NCI-H2196 treated with DMSO at 0.1 percent for 48 hours (cell line): ENCODE measurements at regions not wholly inside any gene's neighbourhood (a gene's known extent, or its start where the extent isn't known, plus 50 kb on each side); places are given as distances from the start of the nearest gene placed in this dataset.
"Not testable (repeated sequence)": the region's sequence is repeated elsewhere in the genome, so short reads cannot be mapped to it uniquely, and the experiment has no call there.

Experiments
- DNase-seq: peaks from one replicate; lab custom pipeline; 2025; ENCODE audit not compliant: unreplicated experiment; lab: John Stamatoyannopoulos, UW

DNA sequence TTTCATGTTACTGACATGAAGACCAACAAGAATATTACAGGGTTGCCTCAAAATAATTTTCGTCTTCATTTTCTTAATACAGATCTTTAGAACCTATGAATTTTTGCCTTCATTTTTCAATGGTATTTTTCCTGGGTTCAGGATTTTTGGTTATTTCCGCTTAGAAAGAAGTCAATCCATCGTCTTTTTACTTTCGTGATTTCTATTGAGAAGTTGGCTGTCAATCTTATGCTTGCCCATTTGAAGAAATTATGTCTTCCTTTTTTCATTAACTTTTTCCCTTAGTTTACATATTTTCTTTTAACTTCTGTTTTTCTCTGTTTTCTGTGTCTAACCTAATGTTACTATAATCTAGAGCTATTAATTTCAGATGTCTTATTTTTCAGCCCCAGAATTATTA lies 868.9 kb upstream of the SLC10A2 start:
- no peak for DNase-seq

DNA sequence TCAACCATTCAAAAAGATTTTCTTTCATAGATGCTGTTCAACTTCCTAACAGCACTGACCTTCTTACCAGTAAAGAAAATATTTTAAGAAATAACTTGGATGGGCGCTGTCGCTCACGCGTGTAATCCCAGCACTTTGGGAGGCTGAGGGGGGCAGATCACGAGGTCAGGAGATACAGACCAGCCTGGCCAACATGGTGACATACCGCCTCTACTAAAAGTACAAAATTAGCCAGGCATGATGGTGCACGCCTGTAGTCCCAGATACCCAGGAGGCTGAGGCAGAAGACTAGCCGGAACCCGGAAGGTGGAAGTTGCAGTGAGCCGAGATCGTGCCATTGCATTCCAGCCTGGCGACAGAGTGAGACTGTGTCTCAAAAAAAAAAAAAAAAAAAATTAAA lies 865.7 kb upstream of the SLC10A2 start:
- no peak for DNase-seq

DNA sequence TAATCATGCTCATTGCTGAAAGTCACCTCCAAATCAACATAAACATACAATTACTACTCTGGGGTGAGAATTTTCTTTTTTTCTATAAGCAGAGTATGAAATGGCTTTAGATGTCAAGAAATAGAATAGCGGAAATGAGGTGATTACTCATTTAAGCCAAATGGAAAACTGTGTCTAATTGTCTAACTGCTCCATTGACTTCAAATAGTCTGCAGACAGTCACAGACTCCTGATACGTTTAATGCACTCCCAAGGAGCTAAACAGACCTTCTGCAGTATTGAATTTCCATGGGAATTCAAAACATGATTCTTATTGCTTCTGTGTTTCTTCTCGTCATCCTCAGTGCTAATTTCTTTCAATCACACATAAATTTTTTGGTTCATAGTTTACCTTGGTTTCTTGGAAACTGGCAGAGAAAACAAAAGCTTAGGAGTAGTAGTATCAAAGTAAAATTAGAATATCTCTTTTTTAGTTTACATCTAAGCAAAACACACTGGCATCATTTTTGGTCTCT lies 865.2 kb upstream of the SLC10A2 start:
- DNase-seq, result no peak

DNA sequence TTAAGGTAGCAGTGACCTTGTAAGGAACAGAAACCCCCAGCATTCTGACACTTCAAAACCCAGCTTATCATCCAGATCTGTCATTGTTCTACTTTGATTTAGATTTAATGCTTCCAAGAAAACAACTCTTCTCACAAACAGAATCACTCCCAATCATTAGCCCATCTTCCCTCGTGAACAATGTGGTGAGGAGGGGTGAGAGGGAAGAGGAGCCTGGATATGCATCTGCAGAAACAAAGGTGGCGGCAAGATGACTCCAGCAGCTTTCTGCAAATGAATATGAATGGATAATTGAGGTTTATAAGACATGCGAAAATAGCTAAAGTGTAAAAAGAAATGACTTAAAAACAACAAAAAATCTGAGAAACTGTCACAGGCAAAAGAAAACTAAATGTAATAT lies 859.9 kb upstream of the SLC10A2 start:
- no peak for DNase-seq

DNA sequence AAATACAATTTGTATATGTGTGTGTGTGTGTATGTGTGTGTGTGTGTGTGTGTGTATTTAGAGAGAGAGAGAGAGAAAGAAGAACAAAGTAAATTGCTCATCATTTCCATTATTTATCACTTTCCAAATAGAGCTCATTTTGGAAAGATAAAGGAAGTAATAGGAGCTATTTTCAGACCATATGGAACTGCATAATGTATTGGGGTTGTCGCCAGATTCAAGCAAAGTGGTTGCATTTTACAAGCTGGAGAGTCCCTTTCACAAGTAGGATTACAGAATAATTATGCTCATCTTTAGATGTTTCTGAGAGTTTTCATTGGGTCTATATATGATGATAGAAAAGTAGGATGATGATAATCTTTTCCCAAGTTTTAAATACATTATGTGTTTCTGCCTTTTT lies 842.7 kb upstream of the SLC10A2 start:
- DNase-seq, result no peak

DNA sequence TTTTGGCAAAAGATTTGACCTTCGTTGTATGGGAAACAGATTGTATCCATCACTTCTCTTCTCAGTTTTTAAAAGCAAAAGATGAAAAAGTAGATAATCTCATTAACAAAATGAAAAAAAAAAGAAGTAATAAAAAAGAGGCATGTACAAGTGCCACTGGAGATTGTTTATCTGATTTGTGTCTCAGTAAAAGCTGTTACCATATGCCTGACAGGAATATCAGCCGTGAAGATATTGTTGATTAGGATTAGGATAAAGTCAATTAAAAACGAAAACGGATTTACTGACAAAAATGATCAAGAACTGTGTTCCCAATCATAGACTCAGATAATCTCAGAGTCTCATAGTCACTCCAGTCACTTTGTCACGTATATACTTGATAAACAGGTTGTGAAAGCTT lies 842.1 kb upstream of the SLC10A2 start:
- DNase-seq, result no peak

DNA sequence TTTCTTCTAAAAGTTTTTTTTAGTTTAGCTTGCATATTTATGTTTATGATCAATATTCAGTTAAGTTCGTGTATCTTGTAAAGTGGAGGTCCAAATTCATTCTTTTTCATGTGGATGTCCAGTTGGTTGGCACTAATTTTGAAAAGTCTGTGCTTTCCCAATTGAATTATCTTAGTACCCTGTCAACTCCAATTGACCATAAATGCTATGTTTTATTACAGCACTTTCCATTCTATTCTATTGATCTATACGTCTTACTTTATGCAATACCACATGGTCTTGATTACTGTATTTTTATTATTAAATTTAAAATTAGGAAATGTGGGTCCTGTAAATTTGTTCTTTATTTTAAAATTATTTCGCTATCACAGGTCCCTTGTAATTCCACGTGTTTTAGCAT lies 837.6 kb upstream of the SLC10A2 start:
- DNase-seq, result no peak

DNA sequence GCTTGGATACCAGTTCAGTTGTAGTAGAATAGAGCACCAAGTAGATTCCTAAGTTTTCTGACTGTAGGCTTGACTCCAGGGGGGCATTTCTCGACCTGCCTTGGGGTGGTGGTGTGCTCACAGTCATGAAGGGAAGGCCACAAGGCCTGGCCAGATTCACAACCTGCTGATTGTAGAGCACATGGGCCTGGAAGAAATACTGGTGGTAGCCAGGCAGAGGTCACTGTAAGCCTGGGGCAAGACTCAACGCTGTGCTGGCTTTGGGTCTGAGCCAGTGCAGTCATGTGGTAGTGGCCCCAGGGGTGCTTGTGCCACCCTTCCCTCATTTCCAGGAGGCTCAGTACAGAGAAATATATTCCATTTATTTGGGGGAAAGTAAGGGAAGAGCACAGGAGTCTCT lies 832.3 kb upstream of the SLC10A2 start:
- DNase-seq, result no peak

DNA sequence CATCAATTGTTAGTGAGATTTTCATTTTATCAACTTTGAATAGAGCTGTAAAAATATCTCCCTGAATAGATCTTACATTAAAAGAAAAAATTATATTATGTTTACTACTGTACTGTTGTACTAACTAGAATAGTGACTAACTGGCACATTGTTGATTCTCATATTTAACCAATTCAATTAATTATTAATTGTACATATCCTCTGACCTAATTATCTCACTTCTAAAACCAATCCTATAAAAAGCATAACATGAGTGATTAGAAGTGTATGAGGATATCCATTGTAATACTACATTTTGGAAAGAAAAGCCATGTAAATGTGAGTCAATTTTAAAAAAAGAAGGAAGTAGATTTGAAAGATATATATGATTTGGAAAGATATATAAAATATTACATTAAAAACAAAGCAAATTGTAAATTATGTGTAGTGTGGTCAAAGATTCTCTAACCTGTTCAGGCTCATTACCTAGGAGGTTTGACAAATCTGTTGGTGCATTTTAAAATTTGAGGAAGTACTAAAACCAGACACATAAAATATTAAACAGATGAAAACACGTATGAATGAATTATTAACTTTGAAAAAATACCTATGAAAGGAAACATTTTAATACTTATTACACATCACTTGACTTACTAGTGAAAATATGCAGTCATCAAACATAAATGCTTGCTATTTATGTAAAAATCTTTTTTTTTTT lies 829.8 kb upstream of the SLC10A2 start:
- DNase-seq, result no peak

DNA sequence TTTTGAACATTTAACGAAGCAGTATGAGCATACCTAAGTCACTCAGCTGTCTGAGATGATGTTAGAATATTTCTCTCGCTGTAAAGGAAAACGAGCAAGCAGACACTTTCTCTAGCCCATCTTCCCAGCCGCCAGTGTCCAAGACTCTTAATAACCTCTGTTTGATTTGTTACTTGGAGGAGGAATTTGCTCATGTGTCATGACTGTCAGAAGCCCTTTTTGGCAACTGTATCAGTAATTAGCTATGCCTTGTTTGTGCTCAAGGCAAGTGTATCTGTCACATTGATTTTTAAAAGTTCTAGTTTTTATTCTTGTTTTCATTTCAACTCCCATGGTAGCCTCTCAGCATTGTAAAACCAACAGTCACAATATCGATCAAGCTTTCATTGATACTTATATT lies 828.4 kb upstream of the SLC10A2 start:
- no peak for DNase-seq

DNA sequence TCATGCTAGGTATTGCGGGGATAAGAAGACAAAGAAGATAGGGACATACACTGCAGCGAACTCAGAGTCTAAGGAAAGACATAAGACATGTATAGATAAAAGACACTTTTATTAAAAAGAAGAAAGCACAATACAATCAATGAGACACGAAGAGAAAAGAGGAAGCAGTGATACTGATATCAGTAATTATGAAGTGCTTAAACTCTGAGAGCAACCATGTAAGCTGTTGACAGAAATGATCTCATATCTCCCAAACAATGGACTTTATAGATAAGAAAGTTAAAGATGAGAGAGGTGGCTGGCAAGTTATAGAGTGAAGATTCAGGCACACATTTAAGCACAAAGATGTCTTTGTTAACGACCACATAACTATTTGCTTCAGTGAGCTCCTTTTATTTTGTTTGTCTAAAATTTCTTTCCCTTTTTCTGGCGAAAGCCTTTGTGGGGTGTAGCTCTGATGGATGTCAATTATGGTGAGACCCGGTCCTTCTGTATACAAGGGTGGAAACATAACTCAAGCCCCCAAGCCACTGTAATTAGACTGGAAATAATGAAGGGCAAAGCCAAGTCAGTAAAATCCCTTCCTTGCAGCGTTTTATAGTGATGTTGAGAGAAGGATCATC lies 818.0 kb upstream of the SLC10A2 start:
- DNase-seq, result no peak

DNA sequence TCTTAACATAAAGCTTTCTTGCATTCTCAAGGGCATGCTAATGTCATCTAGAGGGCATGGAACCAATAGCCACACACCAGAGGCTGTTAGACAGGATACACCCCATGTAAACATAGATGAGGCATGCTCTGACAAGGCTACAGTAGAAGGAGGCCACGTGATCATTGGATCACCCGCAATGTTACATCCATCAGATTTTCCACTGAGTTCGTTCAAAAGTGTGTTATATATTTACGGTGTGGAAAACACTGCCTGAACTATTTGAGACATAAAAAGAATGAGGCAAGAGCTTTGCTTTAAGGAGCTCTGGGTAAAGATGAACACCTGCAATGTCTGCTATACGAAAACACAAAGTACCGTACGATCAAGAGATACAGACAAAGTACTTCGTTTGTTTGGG lies 817.5 kb upstream of the SLC10A2 start:
- no peak for DNase-seq

DNA sequence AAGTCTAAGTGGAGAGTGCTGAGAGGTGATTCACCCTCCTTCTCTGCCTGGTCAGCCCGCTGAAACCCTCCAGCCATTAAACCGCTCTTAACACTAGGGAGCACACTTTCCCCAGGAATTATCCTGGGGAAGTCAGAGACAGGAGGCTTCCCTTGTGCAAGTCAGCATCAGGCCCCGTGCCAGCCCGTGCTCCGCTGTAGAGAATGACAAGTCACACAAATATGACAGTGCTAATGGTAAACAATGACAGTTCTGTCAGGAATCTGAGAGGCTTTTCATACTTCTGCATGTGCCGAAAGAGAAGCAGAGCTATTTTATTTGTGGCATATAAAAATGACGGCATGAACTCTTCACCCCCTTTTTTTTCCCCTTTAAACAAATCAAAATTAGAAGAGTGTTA lies 816.9 kb upstream of the SLC10A2 start:
- no peak for DNase-seq

DNA sequence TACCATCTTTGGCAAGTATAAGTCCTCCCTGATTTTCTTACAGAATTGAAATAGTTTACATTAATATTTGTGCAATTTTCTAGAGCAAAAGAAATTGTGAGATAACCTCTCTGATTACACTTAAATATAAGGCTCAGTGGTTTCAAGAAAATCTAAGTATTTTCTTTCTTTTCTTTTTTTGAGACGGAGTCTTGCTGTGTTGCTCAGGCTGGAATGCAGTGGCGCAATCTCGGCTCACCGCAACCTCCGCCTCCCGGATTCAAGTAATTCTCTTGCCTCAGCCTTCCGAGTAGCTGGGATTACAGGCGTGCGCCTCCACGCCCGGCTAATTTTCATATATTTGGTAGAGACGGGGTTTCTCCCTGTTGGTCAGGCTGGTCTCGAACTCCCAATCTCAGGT lies 813.9 kb upstream of the SLC10A2 start:
- not testable (repeated sequence) for DNase-seq

DNA sequence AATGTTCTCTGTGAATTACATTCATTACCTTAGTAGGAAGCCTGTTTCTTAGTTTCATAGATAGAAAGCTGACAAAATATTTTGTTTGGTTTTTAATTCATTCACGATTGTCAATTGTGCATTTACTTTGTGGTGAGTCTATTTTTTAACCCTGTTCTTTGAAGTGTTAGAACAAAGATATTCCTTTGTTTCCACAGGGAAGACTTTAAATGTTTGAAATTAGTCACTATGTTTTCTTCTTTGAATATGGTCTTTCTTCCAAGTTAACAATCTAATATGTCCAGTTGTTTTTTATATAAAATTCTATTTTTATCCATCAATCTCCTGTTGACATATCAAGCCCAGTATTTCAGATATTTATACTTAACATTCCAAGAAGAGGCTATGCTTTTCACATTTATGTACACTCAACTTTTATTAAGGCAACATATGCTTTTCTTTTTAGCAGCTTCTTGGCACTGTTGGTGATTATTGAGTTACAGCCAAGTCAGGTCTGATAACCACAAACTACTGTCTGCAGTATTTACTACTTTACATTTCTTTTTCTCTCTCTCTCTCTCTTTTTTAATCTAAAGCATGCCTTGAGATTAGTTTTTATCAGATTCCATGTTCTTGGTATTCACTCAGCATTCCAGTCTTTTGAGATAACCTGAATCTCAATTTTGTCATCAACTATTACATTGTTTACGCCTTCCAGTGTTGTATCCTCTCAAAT lies 812.8 kb upstream of the SLC10A2 start:
- no peak for DNase-seq

DNA sequence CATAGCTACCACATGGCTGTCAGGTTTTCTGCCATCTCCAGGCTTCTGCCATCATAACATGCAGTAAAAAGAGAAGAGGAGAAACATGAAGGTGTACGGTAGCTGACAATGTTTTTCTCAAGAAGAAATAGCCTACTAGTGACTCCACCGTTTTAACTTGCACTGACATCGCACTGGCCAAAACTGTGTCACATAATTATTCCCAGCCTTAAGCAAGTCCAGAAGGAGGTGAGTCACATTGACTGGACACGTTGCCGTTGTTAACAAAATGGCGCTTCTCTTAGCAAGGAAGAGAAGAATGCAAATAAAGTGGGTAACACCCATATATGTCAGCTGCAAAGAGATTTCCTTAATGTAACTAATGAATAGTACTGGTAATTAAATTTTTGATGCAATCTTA lies 810.4 kb upstream of the SLC10A2 start:
- DNase-seq, result no peak

DNA sequence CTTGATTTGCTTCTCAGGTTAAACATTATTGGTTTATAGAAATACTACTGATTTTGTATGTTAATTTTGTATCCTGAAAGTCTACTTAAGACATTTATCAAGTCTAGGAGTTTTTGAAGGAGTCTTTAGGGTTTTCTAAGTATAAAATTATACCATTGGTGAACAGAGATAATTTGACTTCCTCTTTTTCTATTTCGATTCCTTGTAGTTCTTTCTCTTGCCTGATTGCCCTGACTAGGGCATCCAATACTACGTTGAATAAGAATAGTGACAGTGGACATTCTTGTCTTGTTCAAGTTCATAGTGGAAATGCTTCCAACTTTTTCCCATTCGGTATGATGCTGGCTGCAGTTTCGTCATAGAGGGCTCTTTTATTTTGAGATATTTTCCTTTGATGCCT lies 807.5 kb upstream of the SLC10A2 start:
- no peak for DNase-seq

DNA sequence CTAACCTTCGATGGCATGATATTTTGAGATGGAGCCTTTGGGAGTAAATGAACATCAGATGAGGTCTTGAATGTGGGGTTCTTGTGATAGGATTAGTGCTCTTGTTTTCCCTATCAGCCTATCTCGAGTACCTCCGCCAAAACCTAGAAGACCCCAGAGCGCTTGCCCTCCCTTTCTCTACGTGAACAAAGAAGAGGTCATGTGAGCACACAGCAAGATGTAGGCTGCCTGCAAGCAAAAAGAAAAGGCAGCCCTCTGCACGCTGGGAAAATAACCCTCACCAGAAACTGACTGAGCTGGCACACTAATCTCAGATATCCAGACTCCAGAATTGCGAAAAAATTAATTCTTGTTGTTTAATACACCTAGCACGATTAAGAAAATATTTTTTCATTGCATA lies 799.8 kb upstream of the SLC10A2 start:
- DNase-seq, result no peak

DNA sequence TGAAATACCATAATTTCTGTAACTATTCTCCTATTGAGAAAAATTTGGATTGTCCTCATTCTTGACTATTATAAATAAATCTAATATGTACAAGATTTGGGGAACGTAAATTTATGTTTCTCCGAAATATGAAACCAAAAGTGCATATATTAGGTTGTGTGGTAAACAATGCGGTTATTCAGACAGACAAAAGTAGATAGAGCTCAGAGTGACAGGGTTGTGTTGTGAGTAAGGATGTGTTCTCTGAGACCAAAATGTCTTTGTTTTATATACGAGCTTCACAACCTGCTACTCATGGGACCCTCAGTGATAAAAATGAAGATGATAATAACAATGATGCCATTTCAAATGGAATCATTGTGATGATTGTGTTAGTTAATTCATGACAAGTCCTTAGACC lies 796.3 kb upstream of the SLC10A2 start:
- DNase-seq, result no peak

DNA sequence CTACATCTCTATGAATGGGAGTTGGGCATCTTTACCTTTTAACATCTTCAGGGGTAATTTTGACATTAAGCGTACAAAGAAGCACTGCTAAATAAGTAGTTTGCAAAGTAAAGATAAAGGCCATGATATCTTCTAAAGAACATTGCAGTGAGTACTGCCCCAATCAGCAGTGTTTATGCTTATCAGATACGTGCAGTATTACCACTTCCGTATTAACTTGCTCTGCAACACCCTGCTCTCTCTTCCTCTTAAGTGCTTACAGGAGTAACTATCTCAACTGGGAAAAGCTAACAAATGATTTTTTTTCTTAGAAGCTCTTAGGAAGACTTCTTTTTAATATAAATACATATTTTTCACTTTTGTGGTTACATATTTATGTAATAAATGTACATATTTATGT lies 793.7 kb upstream of the SLC10A2 start:
- no peak for DNase-seq

DNA sequence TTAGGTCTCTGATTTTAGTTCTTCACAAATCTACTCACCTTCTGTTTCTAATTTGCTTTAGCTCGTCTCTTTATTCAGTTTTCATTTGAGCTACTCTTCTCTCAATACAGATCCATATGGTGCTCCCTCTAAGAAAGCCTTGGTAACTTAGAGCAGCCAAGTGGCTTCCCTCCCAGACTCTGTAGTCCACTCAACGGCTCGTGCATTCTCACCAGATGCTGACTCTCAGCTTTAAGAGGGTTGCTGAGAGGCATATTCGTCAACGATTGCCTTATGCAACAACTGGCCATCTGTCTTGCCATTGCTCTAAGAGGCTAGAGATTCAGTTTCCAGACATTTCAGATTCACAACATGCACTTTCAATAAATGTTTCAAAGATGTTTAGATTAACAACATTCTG lies 785.8 kb upstream of the SLC10A2 start:
- DNase-seq, result no peak

DNA sequence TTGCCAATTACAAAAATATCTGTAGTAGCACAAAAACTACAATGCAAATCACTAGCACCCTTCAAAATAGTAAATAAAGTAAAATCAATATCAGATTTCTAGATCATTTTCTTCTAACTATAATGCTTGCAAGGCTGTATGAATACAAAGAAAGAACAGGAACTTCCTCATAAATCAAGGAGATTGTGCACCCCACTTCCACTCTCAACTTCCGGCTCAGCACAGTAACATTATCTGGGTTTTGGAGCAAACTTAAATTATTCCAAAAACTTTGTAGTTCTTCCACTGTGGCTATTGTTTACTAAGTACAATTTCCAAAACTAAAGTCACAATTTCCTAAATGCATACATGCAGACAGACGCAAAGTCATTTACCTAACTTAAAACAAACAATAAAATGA lies 778.3 kb upstream of the SLC10A2 start:
- DNase-seq, result no peak
